ENCODE measurements at regions not wholly inside any gene's neighbourhood (a gene's known extent, or its start where the extent isn't known, plus 50 kb on each side); places are given as distances from the start of the nearest gene placed in this dataset.

DNA sequence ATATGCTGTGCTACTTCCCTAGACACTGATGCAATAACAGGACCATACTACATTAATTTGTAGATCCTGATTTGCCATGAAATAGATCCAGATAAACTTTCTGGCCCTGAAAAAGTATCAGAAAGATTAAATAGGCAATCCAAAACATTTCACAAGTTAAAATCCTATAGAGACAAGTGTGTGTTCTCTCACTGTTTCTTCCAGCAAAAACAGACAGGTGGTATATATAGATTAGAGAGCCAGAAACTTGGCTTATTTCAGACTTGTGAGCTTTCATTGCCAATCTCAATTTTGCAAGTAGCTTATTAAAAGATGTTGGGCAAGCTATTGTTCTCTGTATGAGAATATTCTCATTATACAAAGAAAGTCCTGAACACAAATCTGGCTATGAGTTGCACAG lies 289.1 kb upstream of the MANEA start:
- ChIA-PET CTCF (interaction anchor here (1.1 kb wide), 1 partner anchor 9 kb away, joined by 4 read pairs; no protein-coding TSS in a partner anchor), POLR2A (no interaction called here), SMC1A (ENCODE audit: uncharacterized antibody, unreplicated experiment) (no interaction called here), RAD21 (ENCODE audit: unreplicated experiment) (no interaction called here)
- DNase-seq (ENCODE audit: low read depth, low spot score) (no peak), ATAC-seq (no peak), FAIRE-seq (no peak)
- Histone ChIP-seq H3K4me1 (ENCODE audit: control insufficient read depth, insufficient read depth, low read length) (no peaks in the 10 kb centered on the region), H3K9ac (ENCODE audit: control insufficient read depth, insufficient read depth, low read length) (no peak overlapping the region), H3K27ac (ENCODE audit: control insufficient read depth, insufficient read depth) (no peak overlapping the region), H2AFZ (ENCODE audit: control insufficient read depth, low read depth, low read length) (no peak overlapping the region), H3K27me3 (replicated peaks in 1 of 2; ENCODE audit: control insufficient read depth in 2 of 2, insufficient read depth in 2 of 2, low read length in 1 of 2) (no peaks in the 10 kb centered on the region), H3K79me2 (ENCODE audit: control insufficient read depth, insufficient read depth, low read length) (no peaks in the 10 kb centered on the region), H3K9me3 (replicated peaks; ENCODE audit: control insufficient read depth, insufficient read depth, low read length) (no peaks in the 10 kb centered on the region), H4K20me1 (ENCODE audit: control insufficient read depth, insufficient read depth) (no peaks in the 10 kb centered on the region), H3K36me3 (ENCODE audit: control insufficient read depth in 2 of 2, insufficient read depth in 2 of 2, low read length in 1 of 2) (no peaks in the 10 kb centered on the region), H3K4me3 (no peak overlapping the region), H3K4me2 (ENCODE audit: control insufficient read depth, insufficient read depth) (no peak overlapping the region)
- TF ChIP-seq PAX5 (IDR thresholded peaks at IDR 0.05; ENCODE audit: borderline replicate concordance, low read depth, low read length) (no peak), CUX1 (IDR thresholded peaks at IDR 0.05; ENCODE audit: insufficient replicate concordance, low read depth, low read length) (no peak), SREBF2 (IDR thresholded peaks at IDR 0.05; ENCODE audit: low read length) (no peak), HCFC1 (IDR thresholded peaks at IDR 0.05; ENCODE audit: low read length) (no peak)
- TF ChIP-seq, protein P1, sequence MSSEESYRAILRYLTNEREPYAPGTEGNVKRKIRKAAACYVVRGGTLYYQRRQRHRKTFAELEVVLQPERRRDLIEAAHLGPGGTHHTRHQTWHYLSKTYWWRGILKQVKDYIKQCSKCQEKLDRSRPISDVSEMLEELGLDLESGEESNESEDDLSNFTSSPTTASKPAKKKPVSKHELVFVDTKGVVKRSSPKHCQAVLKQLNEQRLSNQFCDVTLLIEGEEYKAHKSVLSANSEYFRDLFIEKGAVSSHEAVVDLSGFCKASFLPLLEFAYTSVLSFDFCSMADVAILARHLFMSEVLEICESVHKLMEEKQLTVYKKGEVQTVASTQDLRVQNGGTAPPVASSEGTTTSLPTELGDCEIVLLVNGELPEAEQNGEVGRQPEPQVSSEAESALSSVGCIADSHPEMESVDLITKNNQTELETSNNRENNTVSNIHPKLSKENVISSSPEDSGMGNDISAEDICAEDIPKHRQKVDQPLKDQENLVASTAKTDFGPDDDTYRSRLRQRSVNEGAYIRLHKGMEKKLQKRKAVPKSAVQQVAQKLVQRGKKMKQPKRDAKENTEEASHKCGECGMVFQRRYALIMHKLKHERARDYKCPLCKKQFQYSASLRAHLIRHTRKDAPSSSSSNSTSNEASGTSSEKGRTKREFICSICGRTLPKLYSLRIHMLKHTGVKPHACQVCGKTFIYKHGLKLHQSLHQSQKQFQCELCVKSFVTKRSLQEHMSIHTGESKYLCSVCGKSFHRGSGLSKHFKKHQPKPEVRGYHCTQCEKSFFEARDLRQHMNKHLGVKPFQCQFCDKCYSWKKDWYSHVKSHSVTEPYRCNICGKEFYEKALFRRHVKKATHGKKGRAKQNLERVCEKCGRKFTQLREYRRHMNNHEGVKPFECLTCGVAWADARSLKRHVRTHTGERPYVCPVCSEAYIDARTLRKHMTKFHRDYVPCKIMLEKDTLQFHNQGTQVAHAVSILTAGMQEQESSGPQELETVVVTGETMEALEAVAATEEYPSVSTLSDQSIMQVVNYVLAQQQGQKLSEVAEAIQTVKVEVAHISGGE (CRISPR knock-in tag; IDR thresholded peaks at IDR 0.05), result no peak
- TF ChIP-seq, protein P2, sequence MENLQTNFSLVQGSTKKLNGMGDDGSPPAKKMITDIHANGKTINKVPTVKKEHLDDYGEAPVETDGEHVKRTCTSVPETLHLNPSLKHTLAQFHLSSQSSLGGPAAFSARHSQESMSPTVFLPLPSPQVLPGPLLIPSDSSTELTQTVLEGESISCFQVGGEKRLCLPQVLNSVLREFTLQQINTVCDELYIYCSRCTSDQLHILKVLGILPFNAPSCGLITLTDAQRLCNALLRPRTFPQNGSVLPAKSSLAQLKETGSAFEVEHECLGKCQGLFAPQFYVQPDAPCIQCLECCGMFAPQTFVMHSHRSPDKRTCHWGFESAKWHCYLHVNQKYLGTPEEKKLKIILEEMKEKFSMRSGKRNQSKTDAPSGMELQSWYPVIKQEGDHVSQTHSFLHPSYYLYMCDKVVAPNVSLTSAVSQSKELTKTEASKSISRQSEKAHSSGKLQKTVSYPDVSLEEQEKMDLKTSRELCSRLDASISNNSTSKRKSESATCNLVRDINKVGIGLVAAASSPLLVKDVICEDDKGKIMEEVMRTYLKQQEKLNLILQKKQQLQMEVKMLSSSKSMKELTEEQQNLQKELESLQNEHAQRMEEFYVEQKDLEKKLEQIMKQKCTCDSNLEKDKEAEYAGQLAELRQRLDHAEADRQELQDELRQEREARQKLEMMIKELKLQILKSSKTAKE (IDR thresholded peaks at IDR 0.05; ENCODE audit: low read depth, poor library complexity, severe bottlenecking), result no peak
- in situ Hi-C loops (cut with MboI) (no loop called here), intact Hi-C loops (cut with micrococcal nuclease; ENCODE audit: unreplicated experiment) (no loop called here)
- BruUV-seq (replicated peaks), result no TSS peak

Measured in GM12878 (cell line).